Liver (tissue), 3 donors: ENCODE measurements at regions not wholly inside any gene's neighbourhood (a gene's known extent, or its start where the extent isn't known, plus 50 kb on each side); places are given as distances from the start of the nearest gene placed in this dataset.

Source experiments
- CTCF ChIP-seq: fragments of 150-350 bp; IDR thresholded peaks from 2 replicates; pipeline ENCODE4 v1.5.1; 2017; ENCODE audit warnings: improper control_type of control experiment, low read depth, low read length; ENCODE audit not compliant: missing input control
- FOXA1 ChIP-seq: IDR thresholded peaks from 2 replicates; pipeline ENCODE4 v1.6.1; 2016; ENCODE audit warnings: antibody characterized with exemption
- FOXA2 ChIP-seq: IDR thresholded peaks from 2 replicates; pipeline ENCODE4 v1.6.1; 2016; ENCODE audit warnings: antibody characterized with exemption
- GABPA ChIP-seq, 2 donors: IDR thresholded peaks in 1 of 2; conservative IDR thresholded peaks in 1 of 2; 2 replicates each; pipeline ENCODE4 v1.6.1; 2016; ENCODE audit warnings: antibody characterized with exemption in 2 of 2, mild to moderate bottlenecking in 1 of 2, moderate library complexity in 1 of 2
- JUND ChIP-seq, 2 donors: IDR thresholded peaks; 2 replicates each; pipeline ENCODE4 v1.6.1; 2016; ENCODE audit warnings: antibody characterized with exemption in 2 of 2
- MAX ChIP-seq: IDR thresholded peaks from 2 replicates; pipeline ENCODE4 v1.6.1; 2016; ENCODE audit warnings: antibody characterized with exemption
- NR2F2 ChIP-seq: IDR thresholded peaks from 2 replicates; pipeline ENCODE4 v1.6.1; 2016; ENCODE audit warnings: antibody characterized with exemption
- RAD21 ChIP-seq, 2 donors: IDR thresholded peaks; 2 replicates each; pipeline ENCODE4 v1.6.1; 2016; ENCODE audit warnings: antibody characterized with exemption in 2 of 2, mild to moderate bottlenecking in 2 of 2
- RXRA ChIP-seq, 2 donors: IDR thresholded peaks; 2 replicates each; pipeline ENCODE4 v1.6.1; 2017 to 2018; ENCODE audit warnings: antibody characterized with exemption in 2 of 2, mild to moderate bottlenecking in 1 of 2
- SP1 ChIP-seq: IDR thresholded peaks from 2 replicates; pipeline ENCODE4 v1.6.1; 2018; ENCODE audit warnings: antibody characterized with exemption, mild to moderate bottlenecking
- TAF1 ChIP-seq: conservative IDR thresholded peaks from 2 replicates; pipeline ENCODE4 v1.6.1; 2016; ENCODE audit warnings: antibody characterized with exemption, mild to moderate bottlenecking
- YY1 ChIP-seq: IDR thresholded peaks from 2 replicates; pipeline ENCODE4 v1.6.1; 2016; ENCODE audit warnings: antibody characterized with exemption, mild to moderate bottlenecking
- TF ChIP-seq, protein P1 (sequence below): IDR thresholded peaks from 2 replicates; pipeline ENCODE4 v1.6.1; 2016; ENCODE audit warnings: antibody characterized with exemption, mild to moderate bottlenecking
- donor health status: healthy.
- donor health status: healthy.

DNA sequence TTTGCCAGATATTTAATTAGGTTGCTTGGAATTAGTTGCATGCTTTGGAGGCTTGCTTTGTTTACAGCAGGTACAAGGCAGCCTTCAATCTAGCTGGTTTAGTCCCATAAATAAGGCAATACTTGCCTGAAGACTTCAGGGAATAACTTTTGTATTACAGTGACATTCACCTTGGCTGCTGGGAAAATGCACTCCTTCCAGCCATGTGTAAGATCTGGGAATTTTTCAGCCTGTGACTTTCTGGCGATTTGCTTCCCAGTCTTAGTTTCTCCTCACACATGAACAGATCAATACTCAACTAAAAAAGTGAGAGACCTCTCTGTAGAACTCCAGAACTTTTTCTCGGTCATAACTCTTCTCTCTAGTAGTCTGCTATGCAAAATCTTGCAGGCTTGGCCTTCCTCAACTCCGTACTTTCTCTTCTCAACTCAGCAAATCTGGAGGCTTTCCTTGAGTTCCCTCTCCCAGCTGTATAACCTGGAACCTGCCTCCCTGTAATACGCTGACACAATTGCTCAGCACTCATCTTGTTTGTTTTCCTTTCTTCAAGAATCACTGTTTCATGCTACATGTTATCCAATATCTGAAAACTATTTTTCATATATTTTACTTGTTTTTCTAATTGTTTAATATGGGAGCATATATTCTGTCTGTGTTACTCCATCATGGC is 173.0 kb downstream of the MSX2 start:
- TF ChIP-seq CTCF (no peak), GABPA (IDR thresholded peaks at IDR 0.05 in 1 of 2, conservative IDR thresholded peaks at IDR 0.05 in 1 of 2) (no peak), NR2F2 (no peak), FOXA2 (no peak), YY1 (no peak), MAX (no peak), TAF1 (no peak), JUND (IDR thresholded peaks at IDR 0.05) (no peak), RAD21 (IDR thresholded peaks at IDR 0.05) (no peak), RXRA (IDR thresholded peaks at IDR 0.05) (no peak), FOXA1 (no peak), SP1 (no peak)
- TF ChIP-seq, protein P1, sequence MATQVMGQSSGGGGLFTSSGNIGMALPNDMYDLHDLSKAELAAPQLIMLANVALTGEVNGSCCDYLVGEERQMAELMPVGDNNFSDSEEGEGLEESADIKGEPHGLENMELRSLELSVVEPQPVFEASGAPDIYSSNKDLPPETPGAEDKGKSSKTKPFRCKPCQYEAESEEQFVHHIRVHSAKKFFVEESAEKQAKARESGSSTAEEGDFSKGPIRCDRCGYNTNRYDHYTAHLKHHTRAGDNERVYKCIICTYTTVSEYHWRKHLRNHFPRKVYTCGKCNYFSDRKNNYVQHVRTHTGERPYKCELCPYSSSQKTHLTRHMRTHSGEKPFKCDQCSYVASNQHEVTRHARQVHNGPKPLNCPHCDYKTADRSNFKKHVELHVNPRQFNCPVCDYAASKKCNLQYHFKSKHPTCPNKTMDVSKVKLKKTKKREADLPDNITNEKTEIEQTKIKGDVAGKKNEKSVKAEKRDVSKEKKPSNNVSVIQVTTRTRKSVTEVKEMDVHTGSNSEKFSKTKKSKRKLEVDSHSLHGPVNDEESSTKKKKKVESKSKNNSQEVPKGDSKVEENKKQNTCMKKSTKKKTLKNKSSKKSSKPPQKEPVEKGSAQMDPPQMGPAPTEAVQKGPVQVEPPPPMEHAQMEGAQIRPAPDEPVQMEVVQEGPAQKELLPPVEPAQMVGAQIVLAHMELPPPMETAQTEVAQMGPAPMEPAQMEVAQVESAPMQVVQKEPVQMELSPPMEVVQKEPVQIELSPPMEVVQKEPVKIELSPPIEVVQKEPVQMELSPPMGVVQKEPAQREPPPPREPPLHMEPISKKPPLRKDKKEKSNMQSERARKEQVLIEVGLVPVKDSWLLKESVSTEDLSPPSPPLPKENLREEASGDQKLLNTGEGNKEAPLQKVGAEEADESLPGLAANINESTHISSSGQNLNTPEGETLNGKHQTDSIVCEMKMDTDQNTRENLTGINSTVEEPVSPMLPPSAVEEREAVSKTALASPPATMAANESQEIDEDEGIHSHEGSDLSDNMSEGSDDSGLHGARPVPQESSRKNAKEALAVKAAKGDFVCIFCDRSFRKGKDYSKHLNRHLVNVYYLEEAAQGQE = no peak
